HG02763 (cell line): ENCODE measurements at regions not wholly inside any gene's neighbourhood (a gene's known extent, or its start where the extent isn't known, plus 50 kb on each side); places are given as distances from the start of the nearest gene placed in this dataset.
"Not testable (repeated sequence)": the region's sequence is repeated elsewhere in the genome, so short reads cannot be mapped to it uniquely, and the experiment has no call there.

Experiments
- ATAC-seq: cut with Tn5 transposase; IDR thresholded peaks from one replicate; pipeline ENCODE4 v1.9.1; 2021; ENCODE audit warnings: mild to moderate bottlenecking, moderate library complexity; ENCODE audit not compliant: unreplicated experiment

GRCh38 chr10:57699944-57700343 is 567.8 kb downstream of the IPMK start:
- no peak for ATAC-seq

GRCh38 chr10:57696641-57697040 is 571.1 kb downstream of the IPMK start:
- no peak for ATAC-seq

DNA sequence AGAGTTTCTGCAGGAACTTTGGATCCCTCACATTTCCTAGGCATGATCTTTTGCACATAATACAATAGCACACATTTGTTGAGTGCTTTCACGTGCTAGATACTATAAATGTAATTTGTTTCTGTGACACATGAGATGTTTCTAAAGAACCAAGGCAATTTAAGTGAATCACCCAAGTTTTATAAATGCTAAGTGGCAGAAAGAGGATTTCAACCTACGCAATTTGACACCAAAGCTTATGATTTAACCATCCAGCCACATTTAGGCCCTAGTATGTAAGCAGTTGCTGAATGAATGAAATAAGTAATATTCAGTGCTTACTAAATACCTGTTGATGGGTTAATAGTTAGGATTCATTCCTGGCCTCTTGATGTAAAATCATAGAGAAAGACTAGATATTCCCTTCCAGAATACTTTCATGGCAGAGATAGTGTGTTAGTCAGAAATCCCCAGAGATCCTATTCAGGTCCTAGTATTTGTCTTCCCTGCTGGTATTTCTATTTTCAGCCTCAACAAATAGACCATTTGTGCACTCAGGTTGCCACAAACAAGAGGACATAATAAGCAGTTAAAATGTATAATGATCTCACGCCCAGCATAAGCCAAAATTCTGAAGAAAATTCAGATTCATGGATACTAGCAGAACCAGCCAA is 572.6 kb downstream of the IPMK start:
- no peak for ATAC-seq

GRCh38 chr10:57692255-57692980 is 575.3 kb downstream of the IPMK start:
- no peak for ATAC-seq

DNA sequence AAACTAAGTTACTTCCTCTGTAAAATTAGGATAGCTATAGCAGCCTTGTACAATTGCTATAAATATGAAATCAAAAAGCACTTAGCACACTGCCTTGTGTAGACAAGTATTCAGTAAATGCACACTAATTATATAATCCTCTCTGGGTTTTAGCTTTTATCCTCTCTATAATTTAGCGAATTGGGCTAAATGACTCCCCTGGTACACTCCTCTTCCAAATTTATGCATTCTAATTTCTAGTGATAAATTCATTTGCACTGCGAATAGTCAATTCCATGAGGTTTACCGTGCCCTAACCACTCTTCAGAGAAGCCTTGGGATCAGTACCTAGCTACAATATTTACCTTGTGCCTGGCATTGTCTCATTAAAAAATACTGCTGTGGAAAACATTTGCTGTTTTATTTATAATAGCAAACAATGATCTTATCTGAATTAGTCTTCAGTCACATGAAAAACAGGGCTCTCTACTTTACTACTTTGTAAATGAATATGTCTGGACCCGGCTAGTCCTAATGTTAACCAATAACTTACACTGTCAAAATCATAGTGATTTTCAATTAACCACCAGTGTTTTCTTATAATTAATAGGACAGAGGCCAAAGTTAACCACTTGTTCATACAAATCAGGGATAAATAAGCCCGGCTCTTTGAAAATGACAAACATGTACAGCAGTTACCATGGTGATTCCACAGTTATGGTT is 577.9 kb downstream of the IPMK start:
- no peak for ATAC-seq

DNA sequence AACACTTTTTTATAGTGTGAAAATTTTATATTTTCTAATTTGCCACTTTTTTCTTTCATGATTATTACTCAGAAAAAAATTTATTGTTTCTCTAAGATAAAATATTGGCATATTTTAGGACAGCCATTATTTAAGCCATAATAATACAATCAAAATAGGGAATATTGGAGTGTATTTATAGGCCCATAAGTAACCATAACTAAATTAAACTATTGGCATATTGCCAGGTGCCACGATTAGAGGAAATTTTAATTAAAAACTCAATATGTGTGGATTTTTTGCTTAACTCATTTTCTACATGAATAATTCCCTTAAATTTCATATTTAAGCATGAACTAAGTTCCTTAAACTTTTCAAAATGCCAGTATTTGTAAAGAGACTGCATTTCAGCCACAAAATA is 587.8 kb downstream of the IPMK start:
- no peak for ATAC-seq

GRCh38 chr10:57675125-57675524 is 592.6 kb downstream of the IPMK start:
- no peak for ATAC-seq

GRCh38 chr10:57673446-57673960 is 594.2 kb downstream of the IPMK start:
- ATAC-seq, result no peak

GRCh38 chr10:57664815-57665214 is 602.9 kb downstream of the IPMK start:
- no peak for ATAC-seq

- no peak for ATAC-seq
Observed at GRCh38 chr10:57663401-57663800, 604.3 kb downstream of the IPMK start.

DNA sequence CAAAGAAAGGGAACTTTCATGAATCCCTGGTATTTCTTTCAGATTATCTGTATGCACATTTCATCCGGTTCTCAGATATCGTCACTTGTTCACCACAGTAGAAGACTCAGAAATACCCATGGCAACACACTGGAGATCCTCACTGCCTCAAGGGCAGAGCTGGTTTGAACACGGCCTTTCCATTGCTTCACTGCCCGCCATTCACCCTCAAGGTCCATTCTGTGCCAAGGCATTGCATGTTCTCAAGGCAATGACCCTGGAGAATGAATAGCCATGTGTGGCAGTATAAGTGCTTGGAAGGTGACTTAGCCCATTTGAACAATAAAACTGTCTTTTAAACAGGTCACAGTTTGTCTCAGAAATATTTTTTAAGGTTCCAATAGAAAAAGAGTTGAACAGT is 606.5 kb downstream of the IPMK start:
- no peak for ATAC-seq

DNA sequence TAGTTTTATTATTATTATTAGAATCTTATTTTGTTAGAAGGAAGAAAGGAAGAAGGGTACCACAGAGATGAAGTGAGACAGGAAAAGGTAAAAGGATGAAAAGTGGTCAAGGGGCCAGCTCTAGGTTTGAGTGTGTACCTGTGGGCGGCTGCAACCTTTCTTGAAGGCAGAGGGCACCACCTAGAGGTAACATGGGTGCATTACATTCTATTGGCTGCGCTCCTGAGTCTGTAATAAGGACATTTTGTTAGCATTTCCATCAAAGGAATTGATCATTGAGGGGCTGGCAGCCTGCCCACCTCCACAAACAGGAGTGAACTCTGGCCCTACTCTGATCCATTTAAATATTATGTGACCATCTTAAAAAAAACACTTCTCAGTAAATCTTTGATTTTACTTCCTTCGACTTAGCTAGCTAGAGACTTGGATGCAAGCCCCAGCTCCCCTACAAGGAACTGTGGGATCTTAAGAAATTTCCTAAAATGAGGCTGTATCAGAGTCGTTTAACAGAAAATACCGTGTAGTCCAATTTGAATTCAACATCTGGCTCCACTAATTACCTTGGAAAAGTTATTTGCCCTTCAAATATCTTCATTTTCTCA is 610.4 kb downstream of the IPMK start:
- peak; percentile 94 for ATAC-seq

DNA sequence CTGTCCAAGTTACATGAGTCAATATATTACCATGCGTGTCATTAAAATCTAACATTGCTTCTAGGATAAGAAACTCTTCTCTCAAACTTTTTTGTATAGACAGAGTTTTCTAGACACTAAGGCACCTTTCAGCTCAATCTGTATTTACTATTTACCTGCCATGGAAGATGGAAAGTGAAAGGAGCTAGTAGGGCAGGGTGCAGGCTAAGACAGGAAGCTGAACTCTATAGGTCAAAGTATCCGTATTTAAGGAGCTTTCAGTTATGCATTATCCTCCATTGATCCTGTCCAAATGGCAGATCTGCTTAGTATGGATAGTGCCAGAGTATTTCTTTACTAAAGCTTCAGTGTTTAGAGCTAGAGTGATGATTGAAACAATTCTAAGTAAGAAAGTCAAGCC is 612.8 kb downstream of the IPMK start:
- no peak for ATAC-seq

DNA sequence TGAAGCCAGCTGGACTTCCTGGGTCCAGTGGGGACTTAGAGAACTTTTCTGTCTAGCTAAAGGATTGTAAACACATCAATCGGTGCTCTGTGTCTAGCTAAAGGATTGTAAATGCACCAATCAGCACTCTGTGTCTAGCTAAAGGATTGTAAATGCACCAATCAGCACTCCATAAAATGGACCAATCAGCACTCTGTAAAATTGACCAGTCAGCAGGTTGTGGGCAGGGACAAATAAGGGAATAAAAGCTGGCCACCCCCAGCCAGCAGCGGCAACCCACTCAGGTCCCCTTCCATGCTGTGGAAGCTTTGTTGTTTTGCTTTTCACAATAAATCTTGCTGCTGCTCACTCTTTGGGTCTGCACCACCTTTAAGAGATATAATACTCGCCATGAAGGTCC is 622.6 kb downstream of the IPMK start:
- not testable (repeated sequence) for ATAC-seq

GRCh38 chr10:57638411-57638810 is 629.3 kb downstream of the IPMK start:
- ATAC-seq, result no peak

- no peak for ATAC-seq
Observed at GRCh38 chr10:57628592-57629284, 639.0 kb downstream of the IPMK start.

DNA sequence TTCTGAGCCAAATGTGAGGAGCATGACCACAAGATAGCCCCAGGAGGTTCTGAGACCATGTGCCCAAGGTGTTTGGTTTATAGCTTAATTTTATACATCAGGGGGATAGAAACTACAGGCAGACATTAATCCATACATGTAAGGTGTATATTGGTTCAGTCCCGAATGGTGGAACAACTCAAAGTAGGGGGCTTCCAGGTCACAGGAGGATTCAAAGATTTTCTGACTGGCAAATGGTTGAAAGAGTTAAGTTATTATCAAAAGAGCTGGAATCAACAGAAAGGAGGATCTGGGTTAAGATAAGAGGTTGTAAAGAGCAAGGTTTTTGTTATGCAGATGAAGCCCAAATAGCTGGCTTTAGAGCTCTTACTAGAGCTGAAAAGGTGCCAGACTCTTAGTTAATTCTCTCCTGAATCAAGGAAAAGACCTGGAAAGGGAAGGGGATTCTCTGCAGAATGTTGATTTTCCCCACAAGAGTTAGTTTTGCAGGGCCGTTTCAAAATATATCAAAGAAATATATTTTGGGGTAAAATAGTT is 640.0 kb downstream of the IPMK start:
- no peak for ATAC-seq

DNA sequence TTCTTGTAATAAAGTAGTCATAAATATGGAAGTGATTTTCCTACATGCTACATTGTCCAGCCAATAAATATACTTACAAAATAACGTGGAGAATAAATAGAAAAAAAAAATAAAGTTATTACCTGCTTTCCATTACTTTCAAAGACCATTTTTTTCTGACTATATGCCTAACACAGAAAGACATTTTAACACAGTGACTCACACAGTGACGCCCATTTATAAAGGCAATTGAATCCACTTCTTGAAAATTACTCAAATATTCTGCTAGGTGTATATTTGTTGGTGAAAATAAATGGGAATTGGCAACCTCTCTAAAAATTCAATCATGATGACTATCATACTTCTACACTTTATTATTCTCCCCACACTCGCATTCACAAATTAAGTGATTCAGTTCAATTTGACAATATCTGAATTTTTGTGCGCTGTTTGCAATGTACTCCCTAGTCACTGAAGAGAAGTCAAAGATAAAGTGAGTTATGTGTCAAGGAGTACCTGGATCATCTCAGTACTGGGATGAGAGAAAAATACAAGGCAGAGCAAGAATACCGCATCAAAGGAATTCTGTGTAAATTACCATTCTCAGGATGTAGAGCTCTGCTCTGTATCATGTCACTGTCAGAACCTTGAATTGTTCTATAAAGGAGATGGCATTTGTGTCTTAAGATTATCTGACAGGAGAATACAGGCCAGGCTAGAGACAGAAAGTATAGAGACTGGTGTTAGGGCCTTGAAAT is 642.7 kb downstream of the IPMK start:
- ATAC-seq, result no peak

DNA sequence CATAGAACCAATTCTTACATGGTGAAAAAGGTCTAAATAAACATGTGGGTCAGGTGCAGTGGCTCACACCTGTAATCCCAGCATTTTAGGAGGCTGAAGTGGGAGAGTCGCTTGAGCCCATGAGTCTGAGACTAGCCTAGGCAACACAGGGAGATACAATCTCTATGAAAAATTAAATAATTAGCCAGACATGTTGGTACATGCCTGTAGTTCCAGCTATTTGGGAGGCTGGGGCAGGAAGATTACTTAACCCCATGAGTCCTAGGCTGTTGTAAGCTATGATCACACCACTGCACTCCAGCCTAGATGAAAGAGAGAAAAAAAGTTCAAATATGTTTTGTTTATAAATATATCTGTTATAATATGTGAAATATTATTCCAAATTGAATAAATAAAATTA is 643.6 kb downstream of the IPMK start:
- no peak for ATAC-seq

- ATAC-seq, result no peak
Observed at GRCh38 chr10:57621466-57621865, 646.2 kb downstream of the IPMK start.
